HG02870 (cell line): ENCODE measurements at regions not wholly inside any gene's neighbourhood (a gene's known extent, or its start where the extent isn't known, plus 50 kb on each side); places are given as distances from the start of the nearest gene placed in this dataset.

ENCODE experiments used
- ATAC-seq: cut with Tn5 transposase; IDR thresholded peaks from one replicate; pipeline ENCODE4 v1.9.1; 2021; ENCODE audit warnings: mild to moderate bottlenecking, moderate library complexity; ENCODE audit not compliant: unreplicated experiment

GRCh38 chr17:79478841-79479240, 132.0 kb downstream of the RBFOX3 start:
- no peak for ATAC-seq

DNA sequence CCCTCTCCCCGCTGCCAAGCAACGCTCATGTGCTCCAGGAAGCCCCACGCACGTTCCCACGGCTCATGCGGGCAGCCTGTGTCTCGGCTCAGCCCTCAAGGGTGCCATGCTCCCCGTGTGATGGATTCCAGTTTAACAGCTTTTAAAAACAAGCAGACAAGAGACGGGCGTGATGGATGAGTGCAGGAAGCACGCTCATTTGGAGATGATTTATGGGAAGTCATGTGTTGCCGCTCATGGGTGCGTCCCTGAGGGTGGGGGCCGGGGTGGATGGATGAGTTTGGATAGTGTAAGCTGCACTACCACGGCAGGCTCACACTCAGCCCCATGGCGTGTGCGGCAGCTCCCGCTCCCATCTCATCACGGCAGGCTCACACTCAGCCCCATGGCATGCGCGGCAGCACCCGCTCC, 132.8 kb downstream of the RBFOX3 start:
- no peak for ATAC-seq

DNA sequence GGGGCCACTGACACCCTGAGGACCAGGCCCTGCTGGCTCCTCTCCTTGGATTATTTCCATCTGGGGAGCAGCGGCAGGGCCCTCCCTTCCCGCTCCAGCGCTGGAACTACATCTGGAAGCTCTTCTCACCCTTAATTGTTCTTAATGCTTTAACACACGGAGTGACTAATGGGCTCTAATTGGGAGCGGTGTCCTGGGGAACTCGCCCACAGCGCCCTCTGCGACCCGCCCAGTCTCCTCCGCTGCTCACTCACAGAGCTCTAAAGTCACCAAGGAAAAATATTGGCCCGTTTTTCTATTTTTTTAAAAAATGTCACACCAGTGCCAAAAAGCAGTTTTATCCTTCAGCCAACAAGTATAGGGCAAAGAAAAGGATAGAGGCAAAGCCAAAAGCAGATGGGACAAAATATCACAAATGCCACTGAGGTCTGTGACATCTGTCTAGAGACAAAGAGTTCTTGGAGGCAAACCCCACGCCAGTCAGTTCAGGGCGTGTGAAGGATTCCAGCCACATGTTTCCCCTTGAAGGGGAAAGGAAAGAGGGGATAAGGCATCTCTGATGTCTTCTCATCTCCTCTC, 134.7 kb downstream of the RBFOX3 start:
- ATAC-seq, result no peak

DNA sequence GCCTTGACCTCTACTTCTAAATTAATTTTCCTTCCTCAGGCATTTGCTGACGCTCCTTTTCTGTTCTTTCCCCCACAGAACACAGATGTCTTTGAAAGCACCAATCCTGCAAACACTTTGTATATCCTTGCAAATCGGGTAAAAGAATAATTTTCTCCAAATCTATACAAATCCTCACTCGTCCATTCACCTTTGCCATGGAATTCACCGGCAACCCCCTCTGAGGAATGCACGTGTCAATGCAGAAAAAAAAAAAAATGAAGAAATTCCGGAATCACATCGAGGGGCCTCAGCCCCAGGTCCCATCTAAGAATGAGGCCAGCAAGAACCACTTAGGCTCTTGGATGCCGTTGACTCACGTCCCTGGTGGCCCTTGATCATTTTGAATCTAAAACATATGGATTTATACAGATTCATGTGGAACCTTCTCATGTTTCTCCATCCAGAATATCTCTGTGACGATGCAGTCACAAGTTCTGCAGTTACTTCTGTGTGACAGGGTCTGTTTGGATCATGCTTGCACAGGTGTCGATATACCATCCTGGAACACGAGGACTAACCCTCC, 136.9 kb downstream of the RBFOX3 start:
- no peak for ATAC-seq

- ATAC-seq, result no peak
Observed at GRCh38 chr17:79473111-79473875, 137.6 kb downstream of the RBFOX3 start.

GRCh38 chr17:79470754-79471153, 140.1 kb downstream of the RBFOX3 start:
- ATAC-seq, result no peak

DNA sequence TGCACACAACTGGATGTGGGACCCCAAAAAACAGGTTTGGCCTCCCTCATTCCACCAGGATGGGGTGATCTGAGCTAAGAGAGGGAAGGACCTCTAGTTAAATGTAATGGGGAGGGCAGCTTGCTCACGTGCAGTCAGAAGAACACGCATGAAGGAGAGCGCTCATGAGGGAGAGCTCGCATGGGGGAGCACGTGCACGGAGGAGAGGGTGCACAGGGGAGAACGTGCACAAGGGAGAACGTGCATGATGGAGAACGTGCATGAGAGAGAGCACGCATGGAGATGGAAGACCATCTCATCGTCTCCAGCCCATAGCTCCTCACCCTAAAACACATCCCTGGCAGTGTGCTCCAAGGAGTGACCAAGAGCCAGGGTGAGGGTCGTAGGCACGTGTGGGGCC, 141.2 kb downstream of the RBFOX3 start:
- no peak for ATAC-seq

DNA sequence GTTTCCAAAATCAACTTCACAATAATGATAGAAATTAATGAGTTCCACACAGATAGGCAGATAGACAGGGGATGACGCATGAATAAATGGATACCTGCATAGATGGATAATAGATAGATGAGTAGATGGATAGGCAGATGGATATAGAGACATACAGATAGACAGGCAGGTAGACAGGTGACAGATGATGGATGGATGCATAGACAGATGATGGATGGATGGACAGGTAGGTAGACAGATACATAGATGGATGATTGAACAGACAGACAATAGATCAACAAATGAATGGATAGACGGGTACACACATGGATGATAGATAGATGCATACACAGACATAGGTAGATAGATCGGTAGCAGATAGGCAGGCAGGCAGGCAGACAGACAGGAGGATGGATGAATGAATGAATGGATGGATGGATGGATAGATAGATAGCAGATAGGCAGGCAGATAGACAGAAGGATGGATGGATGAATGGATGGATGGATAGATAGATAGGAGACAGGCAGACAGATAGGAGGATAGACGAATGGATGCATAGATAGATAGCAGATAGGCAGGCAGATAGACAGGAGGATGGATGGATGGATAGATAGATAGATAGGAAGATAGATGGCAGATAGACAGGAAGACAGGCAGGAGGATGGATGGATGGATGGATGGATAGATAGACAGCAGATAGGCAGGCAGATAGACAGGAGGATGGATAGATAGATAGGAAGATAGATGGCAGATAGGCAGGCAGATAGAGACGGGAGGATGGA, 142.5 kb downstream of the RBFOX3 start:
- no peak for ATAC-seq

- no peak for ATAC-seq
Observed at GRCh38 chr17:79466562-79467350, 144.1 kb downstream of the RBFOX3 start.

- ATAC-seq, result no peak
Observed at GRCh38 chr17:79465681-79466025, 145.2 kb downstream of the RBFOX3 start.

DNA sequence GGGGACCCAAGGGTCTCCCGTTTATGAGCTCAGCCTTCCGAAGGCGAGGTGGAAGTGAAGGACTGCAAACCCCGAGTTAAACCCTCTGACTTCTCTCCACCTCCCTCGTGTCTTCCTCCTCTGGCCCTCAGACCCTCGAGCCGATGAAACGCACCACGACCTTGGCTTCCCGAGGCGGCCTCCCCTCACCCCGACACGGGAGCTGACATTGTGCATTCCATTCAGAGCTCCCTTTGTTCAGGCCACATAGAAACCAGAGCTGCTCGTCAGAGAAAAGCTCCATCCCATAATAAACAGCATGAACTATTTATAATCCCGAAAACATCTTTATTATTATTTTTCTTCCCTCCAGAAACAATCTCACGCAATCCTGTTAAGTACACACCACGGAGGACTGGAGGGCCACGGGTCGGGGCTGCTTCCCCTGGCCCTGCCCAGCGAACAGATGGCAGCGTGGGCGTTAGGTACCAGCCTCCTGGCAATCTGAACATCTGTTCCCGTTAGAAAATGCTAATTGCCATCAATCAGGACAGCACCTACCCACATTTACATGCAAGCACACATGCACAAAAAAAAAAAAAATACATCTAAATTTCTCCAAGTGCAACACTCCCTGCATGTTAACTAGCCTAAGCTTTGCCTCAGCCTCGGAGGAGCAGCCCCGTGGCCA, 145.7 kb downstream of the RBFOX3 start:
- ATAC-seq, result no peak

- ATAC-seq, result no peak
Observed at GRCh38 chr17:79464318-79465010, 146.4 kb downstream of the RBFOX3 start.

DNA sequence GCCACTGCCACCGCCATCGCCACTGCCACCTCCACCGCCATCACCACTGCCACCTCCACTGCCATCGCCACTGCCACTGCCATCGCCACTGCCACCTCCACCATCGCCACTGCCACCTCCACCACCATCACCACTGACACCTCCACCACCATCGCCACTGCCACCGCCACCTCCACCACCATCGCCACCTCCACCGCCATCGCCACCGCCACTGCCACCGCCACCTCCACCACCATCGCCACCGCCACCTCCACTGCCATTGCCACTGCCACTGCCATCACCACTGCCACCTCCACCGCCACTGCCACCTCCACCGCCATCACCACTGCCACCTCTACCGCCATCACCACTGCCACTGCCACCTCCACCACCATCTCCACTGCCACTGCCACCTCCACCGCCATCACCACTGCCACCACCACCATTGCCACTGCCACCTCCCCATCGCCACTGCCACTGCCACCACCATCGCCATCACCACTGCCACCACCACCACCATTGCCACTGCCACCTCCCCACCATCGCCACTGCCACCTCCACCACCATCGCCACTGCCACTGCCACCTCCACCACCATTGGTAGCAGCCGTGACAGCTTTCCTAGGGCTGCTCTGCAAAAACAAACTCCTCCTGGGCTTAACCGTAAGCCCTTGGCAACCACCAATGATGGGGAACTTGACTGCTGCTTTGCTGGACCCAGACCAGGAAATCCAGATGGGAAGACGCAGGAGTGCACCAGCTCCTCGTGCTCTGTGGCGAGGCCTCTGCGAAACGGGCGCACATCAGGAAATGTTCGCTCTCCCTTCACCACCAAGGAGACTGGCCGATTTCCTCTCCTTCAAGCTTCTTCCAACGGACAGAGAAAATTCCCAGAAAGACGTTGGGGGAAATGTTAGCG, 147.2 kb downstream of the RBFOX3 start:
- no peak for ATAC-seq

- ATAC-seq, result no peak
Observed at GRCh38 chr17:79461041-79461440, 149.8 kb downstream of the RBFOX3 start.

GRCh38 chr17:79459846-79460245, 151.0 kb downstream of the RBFOX3 start:
- ATAC-seq, result no peak

DNA sequence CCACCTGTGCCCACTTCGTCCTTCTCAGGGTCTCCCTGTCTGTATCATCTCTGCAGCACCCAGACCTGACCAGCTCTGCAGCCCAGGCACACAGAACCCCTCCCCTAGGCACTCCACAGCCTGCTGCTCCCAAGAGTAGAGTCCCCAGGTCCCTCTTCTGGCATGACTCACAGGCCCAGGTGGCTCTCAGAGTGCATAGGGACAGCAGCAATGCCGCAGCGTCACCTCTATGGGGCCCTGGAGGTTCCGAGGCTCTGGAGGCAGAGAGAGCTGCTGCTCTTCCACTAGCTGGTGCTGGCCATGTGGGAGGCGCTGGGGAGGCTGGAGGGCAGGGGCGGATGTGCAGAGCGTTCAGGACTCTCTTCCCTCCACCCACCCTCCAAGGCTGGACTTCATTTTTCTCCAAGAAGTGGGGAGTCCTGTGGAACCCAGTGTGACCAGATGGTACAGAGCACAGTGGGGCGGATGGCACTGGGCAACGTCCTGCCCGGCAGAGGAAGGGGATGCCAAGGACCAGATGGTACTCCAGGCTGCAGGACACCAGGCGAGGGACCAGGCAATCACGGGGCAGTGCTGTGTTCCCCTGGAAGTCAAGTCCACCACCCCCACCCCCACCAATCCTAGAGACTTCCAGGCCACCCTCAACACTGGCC, 151.7 kb downstream of the RBFOX3 start:
- no peak for ATAC-seq

GRCh38 chr17:79458356-79458755, 152.5 kb downstream of the RBFOX3 start:
- no peak for ATAC-seq

- no peak for ATAC-seq
Observed at GRCh38 chr17:79457889-79458288, 153.0 kb downstream of the RBFOX3 start.
